B cell (primary cell): ENCODE measurements at regions not wholly inside any gene's neighbourhood (a gene's known extent, or its start where the extent isn't known, plus 50 kb on each side); places are given as distances from the start of the nearest gene placed in this dataset.

Experiments
- ATAC-seq: fragments of 200-7000 bp; cut with Tn5 transposase; one replicate; pipeline ENCODE4 v1.10.0; 2021; ENCODE audit warnings: low read depth, mild to moderate bottlenecking, moderate number of reproducible peaks, moderate library complexity
- CTCF ChIA-PET: fragments of 350-600 bp; sonication (Branson Sonifier 250); formaldehyde crosslinking; loops from one replicate; lab custom pipeline; 2021; ENCODE audit warnings: antibody characterized with exemption, inconsistent platforms; lab: Charles Lee
- POLR2A ChIA-PET: fragments of 350-600 bp; sonication (Branson Sonifier 250); formaldehyde crosslinking; loops from one replicate; lab custom pipeline; 2021; ENCODE audit warnings: antibody characterized with exemption; lab: Charles Lee
- DNase-seq: peaks from one replicate; pipeline ENCODE4 v3.0.0; 2013
- H2AFZ ChIP-seq: 2 replicates; pipeline ENCODE4 v1.6.1; 2012; ENCODE audit warnings: mild to moderate bottlenecking, low read depth, low read length; ENCODE audit not compliant: insufficient read depth, poor library complexity, severe bottlenecking
- H3K27ac ChIP-seq, 2 donors: 1 replicate in 1 of 2; 2 replicates in 1 of 2; pipeline ENCODE4 v1.5.1; 2012 to 2013; ENCODE audit warnings: low read length in 2 of 2, mild to moderate bottlenecking in 2 of 2, moderate library complexity in 1 of 2
- H3K27me3 ChIP-seq, 4 experiments: fragments of 200-600 bp in 1 of 4; sonication (generic) in 1 of 4; replicated peaks in 1 of 4; 1 replicate in 2 of 4; 2 replicates in 2 of 4; pipeline versions ENCODE4 v1.6.1 to v1.7.0; 2013 to 2016; ENCODE audit warnings: low read length in 3 of 4, mild to moderate bottlenecking in 2 of 4, mixed read lengths in 1 of 4, moderate library complexity in 1 of 4; ENCODE audit not compliant: insufficient read depth in 4 of 4, control insufficient read depth in 3 of 4; ENCODE audit errors: control extremely low read depth in 1 of 4
- H3K36me3 ChIP-seq, 2 experiments: replicated peaks in 1 of 2; 1 replicate in 1 of 2; 2 replicates in 1 of 2; pipeline versions ENCODE4 v1.6.1 to v1.7.1; 2013; ENCODE audit warnings: low read length in 1 of 2; ENCODE audit not compliant: insufficient read depth in 2 of 2, control insufficient read depth in 1 of 2; ENCODE audit errors: control extremely low read depth in 1 of 2, extremely low read depth in 1 of 2
- H3K4me1 ChIP-seq, 2 donors: fragments of 200-600 bp in 1 of 2; sonication (generic) in 1 of 2; 1 replicate in 1 of 2; 2 replicates in 1 of 2; pipeline versions ENCODE4 v1.5.1 to v1.6.1; 2013 to 2017; ENCODE audit warnings: low read length in 2 of 2; ENCODE audit not compliant: control insufficient read depth in 2 of 2, insufficient read depth in 2 of 2
- H3K4me2 ChIP-seq: replicated peaks from 2 replicates; pipeline ENCODE3; 2012; ENCODE audit warnings: mild to moderate bottlenecking, low read depth, low read length; ENCODE audit not compliant: poor library complexity, severe bottlenecking
- H3K4me3 ChIP-seq, 5 experiments: fragments of 200-600 bp in 1 of 5; sonication (generic) in 1 of 5; 1 replicate in 3 of 5; 2 replicates in 2 of 5; pipeline versions ENCODE4 v1.5.1 to v1.7.0; 2011 to 2016; ENCODE audit warnings: low read length in 4 of 5, mild to moderate bottlenecking in 4 of 5, low read depth in 2 of 5, control low read depth in 1 of 5, moderate library complexity in 1 of 5; ENCODE audit not compliant: insufficient read depth in 1 of 5; ENCODE audit errors: control extremely low read depth in 1 of 5, extremely low read depth in 1 of 5
- H3K79me2 ChIP-seq: fragments of 200-600 bp; sonication (generic); one replicate; pipeline ENCODE4 v1.6.0; 2016; ENCODE audit warnings: low read length; ENCODE audit not compliant: control insufficient read depth, insufficient read depth
- H3K9ac ChIP-seq: fragments of 200-600 bp; sonication (generic); 2 replicates; pipeline ENCODE4 v1.6.1; 2017; ENCODE audit warnings: mild to moderate bottlenecking, low read length, moderate library complexity
- H3K9me3 ChIP-seq, 3 donors: one replicate each; pipeline versions ENCODE4 v1.6.1 to v1.7.1; 2013; ENCODE audit warnings: low read length in 2 of 3; ENCODE audit not compliant: control insufficient read depth in 2 of 3, insufficient read depth in 1 of 3; ENCODE audit errors: control extremely low read depth in 1 of 3
- H4K20me1 ChIP-seq: 2 replicates; pipeline ENCODE4 v1.6.0; 2012; ENCODE audit warnings: mild to moderate bottlenecking, low read length; ENCODE audit not compliant: insufficient read depth, control insufficient read depth, poor library complexity, severe bottlenecking
- H3K27ac Mint-ChIP-seq: one replicate; pipeline ENCODE4 v1.8.0; 2021; ENCODE audit warnings: mixed read lengths
- H3K27me3 Mint-ChIP-seq: one replicate; pipeline ENCODE4 v1.8.0; 2021; ENCODE audit warnings: mixed read lengths
- H3K4me1 Mint-ChIP-seq: one replicate; pipeline ENCODE4 v1.8.0; 2021; ENCODE audit warnings: mixed read lengths
- H3K4me3 Mint-ChIP-seq: one replicate; pipeline ENCODE4 v1.8.0; 2021; ENCODE audit warnings: mixed read lengths
- H3K9me3 Mint-ChIP-seq: one replicate; pipeline ENCODE4 v1.8.0; 2022; ENCODE audit warnings: mixed read lengths; ENCODE audit not compliant: insufficient read depth
- CTCF ChIP-seq: fragments of 200-600 bp; IDR thresholded peaks from one replicate; pipeline ENCODE4 v1.8.0; 2022; ENCODE audit warnings: antibody characterized with exemption, mild to moderate bottlenecking
- EZH2 ChIP-seq: IDR thresholded peaks from 2 replicates; pipeline ENCODE4 v1.6.1; 2012; ENCODE audit warnings: borderline replicate concordance, low read depth, mild to moderate bottlenecking, moderate library complexity, low read length; ENCODE audit not compliant: insufficient read depth, poor library complexity, severe bottlenecking
- WGBS: methylation state at CpG from one replicate; pipeline ENCODE4 v1.1.5; 2013; ENCODE audit warnings: missing lambda C conversion rate; ENCODE audit not compliant: insufficient coverage; 5-methylcytosine and 5-hydroxymethylcytosine counted together
- intact Hi-C: fragments of 100-400 bp; cut with micrococcal nuclease; formaldehyde crosslinking; loops from one replicate; pipeline ENCODE4 v1.10.0; 2022

- H3K4me1 ChIP-seq, result no peaks in the 10 kb centered on the region
- H3K9me3 ChIP-seq, result peaks cover 0 to 6% (median 0%) of the 10 kb centered on the region in 3 donors
- H3K4me3 Mint-ChIP-seq, result no peak overlapping the region
- peaks cover 2% of the 10 kb centered on the region for H3K9me3 Mint-ChIP-seq
- H3K36me3 ChIP-seq, result no peaks in the 10 kb centered on the region
- no peak overlapping the region for H3K27ac ChIP-seq
- no peaks in the 10 kb centered on the region for H3K27me3 ChIP-seq
- no peak overlapping the region for H3K4me3 ChIP-seq
- intact Hi-C loops, result no loop called here
- H3K79me2 ChIP-seq, result no peaks in the 10 kb centered on the region
- no peak overlapping the region for H3K27ac Mint-ChIP-seq
- H3K4me1 Mint-ChIP-seq, result no peaks in the 10 kb centered on the region
- no peaks in the 10 kb centered on the region for H3K27me3 Mint-ChIP-seq
- ATAC-seq (no peak), DNase-seq (no peak)
- no peaks in the 10 kb centered on the region for H4K20me1 ChIP-seq
- H3K9ac ChIP-seq, result no peak overlapping the region
- TF ChIP-seq EZH2 (no peak), CTCF (no peak)
- no peak overlapping the region for H2AFZ ChIP-seq
- ChIA-PET CTCF (no interaction called here), POLR2A (no interaction called here)
- 53% methylated on average over 2 of the region's 2 CpGs for WGBS
- H3K4me2 ChIP-seq, result no peak overlapping the region
Measured at GRCh38 chr13:62920159-62920558, 1504.5 kb upstream of the PCDH20 start.

- CTCF ChIA-PET, result no interaction called here
- TF ChIP-seq EZH2 (no peak), CTCF (no peak)
- no peak overlapping the region for H3K27ac ChIP-seq
- H3K79me2 ChIP-seq, result no peaks in the 10 kb centered on the region
- H2AFZ ChIP-seq, result no peak overlapping the region
- no peak overlapping the region for H3K4me3 Mint-ChIP-seq
- no peaks in the 10 kb centered on the region for H3K4me1 ChIP-seq
- no peaks in the 10 kb centered on the region for H3K27me3 Mint-ChIP-seq
- H4K20me1 ChIP-seq, result no peaks in the 10 kb centered on the region
- POLR2A ChIA-PET, result no interaction called here
- DNase-seq (no peak), ATAC-seq (no peak)
- H3K9me3 ChIP-seq, result peaks cover 0 to 6% (median 0%) of the 10 kb centered on the region in 3 donors
- peaks cover 2% of the 10 kb centered on the region for H3K9me3 Mint-ChIP-seq
- intact Hi-C loops, result no loop called here
- H3K27me3 ChIP-seq, result no peaks in the 10 kb centered on the region
- no peak overlapping the region for H3K4me2 ChIP-seq
- H3K27ac Mint-ChIP-seq, result no peak overlapping the region
- H3K4me3 ChIP-seq, result no peak overlapping the region
- H3K36me3 ChIP-seq, result no peaks in the 10 kb centered on the region
- WGBS, result 96% methylated on average over 12 of the region's 12 CpGs
- H3K4me1 Mint-ChIP-seq, result no peaks in the 10 kb centered on the region
- H3K9ac ChIP-seq, result no peak overlapping the region
Measured at GRCh38 chr13:62919491-62919890, 1503.8 kb upstream of the PCDH20 start.
